ENCODE measurements at regions not wholly inside any gene's neighbourhood (a gene's known extent, or its start where the extent isn't known, plus 50 kb on each side); places are given as distances from the start of the nearest gene placed in this dataset.

- intact Hi-C loops (cut with micrococcal nuclease): no loop called here
- no peaks in the 10 kb centered on the region for H3K36me3 ChIP-seq
- TF ChIP-seq CTCF (IDR thresholded peaks at IDR 0.05; ENCODE audit: borderline replicate concordance): no peak
- no peak for DNase-seq
- peaks cover 4% of the 10 kb centered on the region for H3K9me3 ChIP-seq (replicated peaks)
- H3K27ac ChIP-seq (replicated peaks): no peak overlapping the region
- no peaks in the 10 kb centered on the region for H3K27me3 ChIP-seq (ENCODE audit: low read depth)
- no peaks in the 10 kb centered on the region for H3K4me1 ChIP-seq
- no peak overlapping the region for H3K4me3 ChIP-seq
Observed at GRCh38 chr2:207423886-207424285, 105.9 kb upstream of the CREB1 start.

DNA sequence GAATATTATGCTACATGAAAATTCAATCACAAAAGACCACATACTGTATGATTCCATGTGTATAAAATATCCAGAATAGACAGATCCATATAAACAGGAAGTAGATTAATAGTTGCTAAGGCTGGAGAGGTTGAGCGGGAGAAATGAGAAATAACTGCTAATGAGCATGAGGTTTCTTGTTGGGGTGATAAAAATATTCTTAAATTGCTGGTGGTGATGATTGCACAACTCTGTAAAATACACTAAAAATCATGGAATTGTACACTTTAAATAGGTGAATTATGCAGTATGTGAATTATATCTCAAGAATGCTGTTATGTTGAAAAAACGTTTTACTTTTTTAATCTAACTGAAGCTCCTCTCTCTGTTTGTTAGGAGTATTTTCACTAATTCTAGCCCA is 101.8 kb upstream of the CREB1 start:
- intact Hi-C loops (cut with micrococcal nuclease): no loop called here
- no peak for TF ChIP-seq CTCF (IDR thresholded peaks at IDR 0.05; ENCODE audit: borderline replicate concordance)
- no peak overlapping the region for H3K27ac ChIP-seq (replicated peaks)
- H3K36me3 ChIP-seq: no peaks in the 10 kb centered on the region
- H3K27me3 ChIP-seq (ENCODE audit: low read depth): no peaks in the 10 kb centered on the region
- H3K4me1 ChIP-seq: no peaks in the 10 kb centered on the region
- H3K4me3 ChIP-seq: no peak overlapping the region
- DNase-seq: no peak
- peaks cover 4% of the 10 kb centered on the region for H3K9me3 ChIP-seq (replicated peaks)

- DNase-seq: no peak
- Histone ChIP-seq H3K4me1 (no peaks in the 10 kb centered on the region), H3K27ac (replicated peaks) (no peak overlapping the region), H3K4me3 (no peak overlapping the region), H3K27me3 (ENCODE audit: low read depth) (no peaks in the 10 kb centered on the region), H3K36me3 (no peaks in the 10 kb centered on the region), H3K9me3 (replicated peaks) (peaks cover 4% of the 10 kb centered on the region)
- intact Hi-C loops (cut with micrococcal nuclease): no loop called here
- no peak for TF ChIP-seq CTCF (IDR thresholded peaks at IDR 0.05; ENCODE audit: borderline replicate concordance)
Observed at GRCh38 chr2:207428573-207428972, 101.2 kb upstream of the CREB1 start.

GRCh38 chr2:207432453-207432852 is 97.3 kb upstream of the CREB1 start:
- Histone ChIP-seq H3K36me3 (no peaks in the 10 kb centered on the region), H3K4me3 (no peak overlapping the region), H3K27me3 (ENCODE audit: low read depth) (no peaks in the 10 kb centered on the region), H3K27ac (replicated peaks) (no peak overlapping the region), H3K9me3 (replicated peaks) (no peaks in the 10 kb centered on the region), H3K4me1 (no peaks in the 10 kb centered on the region)
- TF ChIP-seq CTCF (IDR thresholded peaks at IDR 0.05; ENCODE audit: borderline replicate concordance): no peak
- no peak for DNase-seq
- intact Hi-C loops (cut with micrococcal nuclease): no loop called here

DNA sequence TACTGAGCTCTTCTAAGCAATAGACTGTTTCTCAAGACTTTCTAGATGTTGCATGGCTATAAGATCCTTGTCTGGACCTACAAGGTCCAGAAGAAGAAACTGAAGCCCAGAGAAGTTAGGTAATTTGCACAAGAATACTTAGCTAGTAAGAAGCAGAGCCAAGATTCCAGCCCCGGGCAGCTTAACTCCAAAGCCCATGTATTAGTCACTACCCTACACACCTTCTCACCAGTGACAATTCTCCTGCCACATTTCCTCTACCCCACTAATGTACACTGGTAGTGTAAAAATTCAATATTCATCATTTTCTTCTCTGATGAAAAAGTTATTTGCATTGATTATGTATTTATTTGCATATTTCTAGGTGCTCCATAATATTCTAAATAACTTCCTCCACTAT is 95.5 kb upstream of the CREB1 start:
- Histone ChIP-seq H3K27me3 (ENCODE audit: low read depth) (no peaks in the 10 kb centered on the region), H3K27ac (replicated peaks) (no peak overlapping the region), H3K36me3 (no peaks in the 10 kb centered on the region), H3K4me1 (no peaks in the 10 kb centered on the region), H3K4me3 (no peak overlapping the region), H3K9me3 (replicated peaks) (no peaks in the 10 kb centered on the region)
- no peak for DNase-seq
- intact Hi-C loops (cut with micrococcal nuclease): no loop called here
- no peak for TF ChIP-seq CTCF (IDR thresholded peaks at IDR 0.05; ENCODE audit: borderline replicate concordance)
